ENCODE measurements at regions not wholly inside any gene's neighbourhood (a gene's known extent, or its start where the extent isn't known, plus 50 kb on each side); places are given as distances from the start of the nearest gene placed in this dataset.
"Not testable (repeated sequence)": the region's sequence is repeated elsewhere in the genome, so short reads cannot be mapped to it uniquely, and the experiment has no call there.

GRCh38 chr9:104235347-104236120 lies 141.4 kb downstream of the SMC2 start:
- TF ChIP-seq CTCF (IDR thresholded peaks at IDR 0.05); POLR2AphosphoS5 (IDR thresholded peaks at IDR 0.05; ENCODE audit: low read depth, low read length); SIN3A (IDR thresholded peaks at IDR 0.05; ENCODE audit: borderline replicate concordance, insufficient read depth, low read depth, low read length); TCF7L2 (IDR thresholded peaks at IDR 0.05; ENCODE audit: low read depth, low read length): not testable (repeated sequence)

Measured in Panc1 (cell line).